ENCODE measurements at regions not wholly inside any gene's neighbourhood (a gene's known extent, or its start where the extent isn't known, plus 50 kb on each side); places are given as distances from the start of the nearest gene placed in this dataset.

DNA sequence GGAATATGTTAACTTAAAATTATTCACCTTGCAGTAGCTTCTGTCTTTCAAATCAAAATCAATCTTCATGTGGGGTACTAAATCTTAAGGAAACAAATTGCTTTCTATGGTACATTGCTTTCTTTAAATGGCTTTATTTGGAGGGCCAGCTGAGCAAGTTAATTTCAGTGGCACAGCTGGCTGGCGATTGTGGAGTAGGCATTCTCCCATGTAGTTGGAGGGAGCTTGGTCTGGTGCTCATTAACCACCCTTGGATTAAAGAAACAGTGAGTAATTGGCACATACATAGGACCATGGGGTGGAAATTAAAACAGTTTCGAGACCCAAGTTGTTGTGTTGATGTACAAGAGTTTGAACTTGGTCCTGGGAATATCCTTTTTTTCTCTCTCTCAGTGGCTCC, 201.3 kb upstream of the CHD6 start:
- Histone ChIP-seq H3K14ac (replicated peaks; ENCODE audit: low read depth, low read length) (no peak overlapping the region), H3K4me1 (ENCODE audit: control insufficient read depth, insufficient read depth, low read length) (no peaks in the 10 kb centered on the region), H4K8ac (ENCODE audit: low read depth in 2 of 2, low read length in 2 of 2) (no peak overlapping the region), H3K4me3 (ENCODE audit: insufficient read depth, low read depth, low read length) (no peak overlapping the region), H4K20me1 (ENCODE audit: insufficient read depth, low read length) (no peaks in the 10 kb centered on the region), H3K23ac (ENCODE audit: low read depth, low read length) (no peak overlapping the region), H3K36me3 (ENCODE audit: control insufficient read depth, insufficient read depth, low read length) (no peaks in the 10 kb centered on the region), H3K4me2 (ENCODE audit: low read depth, low read length) (no peak overlapping the region), H3K9me3 (ENCODE audit: control insufficient read depth, insufficient read depth, low read length) (peaks cover 4% of the 10 kb centered on the region; the same call in 1 of the 2 replicates), H4K5ac (ENCODE audit: low read depth, low read length) (no peak overlapping the region), H2BK20ac (ENCODE audit: low read depth, low read length) (no peak overlapping the region), H3K9ac (ENCODE audit: low read depth, low read length) (no peak overlapping the region), H3K18ac (ENCODE audit: low read depth, low read length) (no peak overlapping the region), H4K91ac (ENCODE audit: insufficient read depth, low read depth, low read length) (no peak overlapping the region), H3K79me1 (ENCODE audit: low read depth in 1 of 2, low read length in 2 of 2) (no peaks in the 10 kb centered on the region), H3K27ac (ENCODE audit: insufficient read depth, low read length) (no peak overlapping the region), H3K27me3 (ENCODE audit: control insufficient read depth, insufficient read depth, low read length) (no peaks in the 10 kb centered on the region), H3K9me1 (ENCODE audit: insufficient read depth, low read length) (no peaks in the 10 kb centered on the region), H2BK5ac (ENCODE audit: low read depth, low read length, poor library complexity, severe bottlenecking) (no peak overlapping the region), H2AFZ (replicated peaks; ENCODE audit: low read length, poor library complexity) (no peak overlapping the region), H2AK5ac (ENCODE audit: low read depth, low read length) (no peak overlapping the region), H3K4ac (ENCODE audit: low read depth, low read length) (no peak overlapping the region), H2AK9ac (replicated peaks; ENCODE audit: low read depth, low read length, poor library complexity) (no peak overlapping the region), H2BK15ac (ENCODE audit: low read depth, low read length) (no peak overlapping the region), H3K56ac (ENCODE audit: extremely low read depth, insufficient read depth, low read length) (no peak overlapping the region), H2BK120ac (ENCODE audit: low read depth, low read length) (no peak overlapping the region)
- no peak for ATAC-seq (ENCODE audit: low read depth)
- intact Hi-C loops (cut with micrococcal nuclease) (no loop called here), in situ Hi-C loops (cut with MboI; ENCODE audit: low sequenced_read_pairs) (no loop called here), dilution Hi-C loops (cut with HindIII; ENCODE audit: low sequenced_read_pairs, unreplicated experiment) (no loop called here)
- CTCF ChIA-PET, result no interaction called here
- POLR2A ChIA-PET (ENCODE audit: unreplicated experiment), result no interaction called here
- no peak for DNase-seq
- no CpG with 5 or more reads among the region's 2 CpGs for WGBS, 2 experiments (ENCODE audit: extremely low coverage in 2 of 2, insufficient read length in 1 of 2)
- BruUV-seq (replicated peaks), result no TSS peak
- no peak for TF ChIP-seq CHD1 (IDR thresholded peaks at IDR 0.05; ENCODE audit: low read depth, low read length)
- TF ChIP-seq RCOR1 (IDR thresholded peaks at IDR 0.05; ENCODE audit: insufficient replicate concordance, low read length), result no peak
- no peak for TF ChIP-seq POLR2A (IDR thresholded peaks at IDR 0.05; ENCODE audit: low read depth, low read length)
- no peak for TF ChIP-seq MAFK (IDR thresholded peaks at IDR 0.05; ENCODE audit: low read depth, low read length)
- TF ChIP-seq, protein P1, sequence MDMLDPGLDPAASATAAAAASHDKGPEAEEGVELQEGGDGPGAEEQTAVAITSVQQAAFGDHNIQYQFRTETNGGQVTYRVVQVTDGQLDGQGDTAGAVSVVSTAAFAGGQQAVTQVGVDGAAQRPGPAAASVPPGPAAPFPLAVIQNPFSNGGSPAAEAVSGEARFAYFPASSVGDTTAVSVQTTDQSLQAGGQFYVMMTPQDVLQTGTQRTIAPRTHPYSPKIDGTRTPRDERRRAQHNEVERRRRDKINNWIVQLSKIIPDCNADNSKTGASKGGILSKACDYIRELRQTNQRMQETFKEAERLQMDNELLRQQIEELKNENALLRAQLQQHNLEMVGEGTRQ (IDR thresholded peaks at IDR 0.05; ENCODE audit: low read depth, low read length), result no peak
- TF ChIP-seq RFX5 (IDR thresholded peaks at IDR 0.05; ENCODE audit: low read depth, low read length), result no peak
- no peak for TF ChIP-seq NFE2L2 (IDR thresholded peaks at IDR 0.05; ENCODE audit: low read depth, low read length)
- TF ChIP-seq, protein P2, sequence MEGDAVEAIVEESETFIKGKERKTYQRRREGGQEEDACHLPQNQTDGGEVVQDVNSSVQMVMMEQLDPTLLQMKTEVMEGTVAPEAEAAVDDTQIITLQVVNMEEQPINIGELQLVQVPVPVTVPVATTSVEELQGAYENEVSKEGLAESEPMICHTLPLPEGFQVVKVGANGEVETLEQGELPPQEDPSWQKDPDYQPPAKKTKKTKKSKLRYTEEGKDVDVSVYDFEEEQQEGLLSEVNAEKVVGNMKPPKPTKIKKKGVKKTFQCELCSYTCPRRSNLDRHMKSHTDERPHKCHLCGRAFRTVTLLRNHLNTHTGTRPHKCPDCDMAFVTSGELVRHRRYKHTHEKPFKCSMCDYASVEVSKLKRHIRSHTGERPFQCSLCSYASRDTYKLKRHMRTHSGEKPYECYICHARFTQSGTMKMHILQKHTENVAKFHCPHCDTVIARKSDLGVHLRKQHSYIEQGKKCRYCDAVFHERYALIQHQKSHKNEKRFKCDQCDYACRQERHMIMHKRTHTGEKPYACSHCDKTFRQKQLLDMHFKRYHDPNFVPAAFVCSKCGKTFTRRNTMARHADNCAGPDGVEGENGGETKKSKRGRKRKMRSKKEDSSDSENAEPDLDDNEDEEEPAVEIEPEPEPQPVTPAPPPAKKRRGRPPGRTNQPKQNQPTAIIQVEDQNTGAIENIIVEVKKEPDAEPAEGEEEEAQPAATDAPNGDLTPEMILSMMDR (conservative IDR thresholded peaks at IDR 0.05; ENCODE audit: low read depth, low read length), result no peak
- TF ChIP-seq MXI1 (IDR thresholded peaks at IDR 0.05; ENCODE audit: borderline replicate concordance, low read depth, low read length), result no peak
- TF ChIP-seq RAD21 (IDR thresholded peaks at IDR 0.05; ENCODE audit: low read length), result no peak
- TF ChIP-seq SMC3 (IDR thresholded peaks at IDR 0.05; ENCODE audit: low read depth, low read length), result no peak
- TF ChIP-seq MAZ (IDR thresholded peaks at IDR 0.05; ENCODE audit: borderline replicate concordance, low read depth, low read length), result no peak
- TF ChIP-seq CEBPB (IDR thresholded peaks at IDR 0.05; ENCODE audit: low read depth, low read length), result no peak
- TF ChIP-seq BHLHE40 (IDR thresholded peaks at IDR 0.05; ENCODE audit: low read depth, low read length), result no peak
